ENCODE measurements at regions not wholly inside any gene's neighbourhood (a gene's known extent, or its start where the extent isn't known, plus 50 kb on each side); places are given as distances from the start of the nearest gene placed in this dataset.
A peak's percentile ranks its signal among the peaks of the same experiment; 100 is the strongest.

- no peaks in the 10 kb centered on the region for H3K27me3 ChIP-seq (replicated peaks; ENCODE audit: control insufficient read depth, insufficient read depth, low read length)
- H3K4me1 ChIP-seq, result no peaks in the 10 kb centered on the region
- H3K36me3 ChIP-seq (ENCODE audit: control insufficient read depth, insufficient read depth, low read length), result no peaks in the 10 kb centered on the region
- intact Hi-C loops (cut with micrococcal nuclease; ENCODE audit: unreplicated experiment), result loop anchor here (1.0 kb wide), 1 partner anchor 140 kb away; no protein-coding TSS in a partner anchor
- Mint-ChIP-seq H3K4me3 (ENCODE audit: unreplicated experiment) (no peak overlapping the region), H3K27me3 (ENCODE audit: insufficient read depth, unreplicated experiment) (no peaks in the 10 kb centered on the region), H3K36me3 (ENCODE audit: insufficient read depth, unreplicated experiment) (no peaks in the 10 kb centered on the region), H3K9me3 (ENCODE audit: unreplicated experiment) (no peaks in the 10 kb centered on the region), H3K27ac (ENCODE audit: unreplicated experiment) (no peak overlapping the region), H3K4me1 (ENCODE audit: low read depth, unreplicated experiment) (no peaks in the 10 kb centered on the region)
- no TSS peak for BruUV-seq (replicated peaks)
- TF ChIP-seq CTCF (IDR thresholded peaks at IDR 0.05; ENCODE audit: insufficient read depth in 1 of 2, low read depth in 1 of 2, low read length in 1 of 2, severe bottlenecking in 1 of 2, unreplicated experiment in 1 of 2), result peak; percentile 29 to 43
- CTCF ChIA-PET, result interaction anchor here (0.6 kb wide), 1 partner anchor 84 kb away, joined by 3 read pairs; no protein-coding TSS in a partner anchor
- no peaks in the 10 kb centered on the region for H3K9me3 ChIP-seq
- POLR2A ChIA-PET, result no interaction called here
- H3K4me3 ChIP-seq (ENCODE audit: low read depth, low read length), result no peak overlapping the region
- DNase-seq, result peak in 1 of 2 experiments; percentile 9
Measured at GRCh38 chr1:163561580-163562295, 240.0 kb downstream of the NUF2 start.

- TF ChIP-seq CTCF (IDR thresholded peaks at IDR 0.05; ENCODE audit: insufficient read depth in 1 of 2, low read depth in 1 of 2, low read length in 1 of 2, severe bottlenecking in 1 of 2, unreplicated experiment in 1 of 2), result no peak
- no peak overlapping the region for H3K4me3 Mint-ChIP-seq (ENCODE audit: unreplicated experiment)
- CTCF ChIA-PET, result no interaction called here
- H3K36me3 Mint-ChIP-seq (ENCODE audit: insufficient read depth, unreplicated experiment), result no peaks in the 10 kb centered on the region
- Histone ChIP-seq H3K27me3 (replicated peaks; ENCODE audit: control insufficient read depth, insufficient read depth, low read length) (no peaks in the 10 kb centered on the region), H3K9me3 (no peaks in the 10 kb centered on the region), H3K4me1 (no peaks in the 10 kb centered on the region), H3K4me3 (ENCODE audit: low read depth, low read length) (no peak overlapping the region), H3K36me3 (ENCODE audit: control insufficient read depth, insufficient read depth, low read length) (no peaks in the 10 kb centered on the region)
- H3K27me3 Mint-ChIP-seq (ENCODE audit: insufficient read depth, unreplicated experiment), result no peaks in the 10 kb centered on the region
- DNase-seq, result no peak
- intact Hi-C loops (cut with micrococcal nuclease; ENCODE audit: unreplicated experiment), result no loop called here
- no peak overlapping the region for H3K27ac Mint-ChIP-seq (ENCODE audit: unreplicated experiment)
- POLR2A ChIA-PET, result no interaction called here
- no peaks in the 10 kb centered on the region for H3K9me3 Mint-ChIP-seq (ENCODE audit: unreplicated experiment)
- BruUV-seq (replicated peaks), result no TSS peak
- no peaks in the 10 kb centered on the region for H3K4me1 Mint-ChIP-seq (ENCODE audit: low read depth, unreplicated experiment)
Measured at GRCh38 chr1:163562355-163562754, 240.6 kb downstream of the NUF2 start.

GRCh38 chr1:163565166-163565565 is 243.4 kb downstream of the NUF2 start:
- no TSS peak for BruUV-seq (replicated peaks)
- H3K27me3 Mint-ChIP-seq (ENCODE audit: insufficient read depth, unreplicated experiment), result no peaks in the 10 kb centered on the region
- no peak overlapping the region for H3K4me3 ChIP-seq (ENCODE audit: low read depth, low read length)
- CTCF ChIA-PET, result no interaction called here
- no peaks in the 10 kb centered on the region for H3K36me3 Mint-ChIP-seq (ENCODE audit: insufficient read depth, unreplicated experiment)
- H3K36me3 ChIP-seq (ENCODE audit: control insufficient read depth, insufficient read depth, low read length), result no peaks in the 10 kb centered on the region
- H3K27me3 ChIP-seq (replicated peaks; ENCODE audit: control insufficient read depth, insufficient read depth, low read length), result no peaks in the 10 kb centered on the region
- H3K9me3 ChIP-seq, result no peaks in the 10 kb centered on the region
- DNase-seq, result no peak
- no peaks in the 10 kb centered on the region for H3K4me1 Mint-ChIP-seq (ENCODE audit: low read depth, unreplicated experiment)
- no peaks in the 10 kb centered on the region for H3K9me3 Mint-ChIP-seq (ENCODE audit: unreplicated experiment)
- H3K27ac Mint-ChIP-seq (ENCODE audit: unreplicated experiment), result no peak overlapping the region
- intact Hi-C loops (cut with micrococcal nuclease; ENCODE audit: unreplicated experiment), result no loop called here
- no peak for TF ChIP-seq CTCF (IDR thresholded peaks at IDR 0.05; ENCODE audit: insufficient read depth in 1 of 2, low read depth in 1 of 2, low read length in 1 of 2, severe bottlenecking in 1 of 2, unreplicated experiment in 1 of 2)
- POLR2A ChIA-PET, result no interaction called here
- H3K4me1 ChIP-seq, result no peaks in the 10 kb centered on the region
- H3K4me3 Mint-ChIP-seq (ENCODE audit: unreplicated experiment), result no peak overlapping the region
